Jurkat, Clone E6-1 (cell line): ENCODE measurements at regions not wholly inside any gene's neighbourhood (a gene's known extent, or its start where the extent isn't known, plus 50 kb on each side); places are given as distances from the start of the nearest gene placed in this dataset.
"Not testable (repeated sequence)": the region's sequence is repeated elsewhere in the genome, so short reads cannot be mapped to it uniquely, and the experiment has no call there.

Experiments used
- DNase-seq: peaks from one replicate; pipeline ENCODE4 v3.0.0-alpha.2; 2011; ENCODE audit warnings: low read depth, low spot score
- H3K4me3 ChIP-seq: 2 replicates; pipeline ENCODE4 v1.5.1; 2011; ENCODE audit warnings: mild to moderate bottlenecking, low read length, control low read depth, moderate library complexity

GRCh38 chr4:4046686-4047085 is 180.0 kb downstream of the OTOP1 start:
- not testable (repeated sequence) for DNase-seq, H3K4me3 ChIP-seq

- DNase-seq, H3K4me3 ChIP-seq: not testable (repeated sequence)
These were observed 179.5 kb downstream of the OTOP1 start for GRCh38 chr4:4047202-4047601.

GRCh38 chr4:4048227-4048626 is 178.5 kb downstream of the OTOP1 start:
- DNase-seq, H3K4me3 ChIP-seq: not testable (repeated sequence)

DNA sequence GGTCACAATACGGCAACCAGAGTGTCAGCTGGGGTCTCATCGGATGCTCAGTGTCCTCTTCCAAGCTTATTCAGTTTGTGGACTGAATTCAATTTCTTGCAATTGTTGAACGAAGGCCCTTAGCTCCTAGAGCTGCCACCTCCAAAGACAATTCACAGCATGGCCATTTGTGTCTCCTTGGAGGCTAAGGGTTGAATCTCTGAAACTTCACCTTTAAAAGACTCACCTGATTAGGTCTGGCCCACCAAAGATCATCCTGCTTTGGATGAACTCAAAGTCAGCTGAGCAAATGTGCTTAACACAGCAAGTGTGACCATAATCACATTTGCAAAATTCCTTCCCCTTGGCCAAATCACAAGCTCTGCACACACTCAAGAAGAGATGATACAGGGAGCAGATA is 175.9 kb downstream of the OTOP1 start:
- H3K4me3 ChIP-seq, DNase-seq: not testable (repeated sequence)

GRCh38 chr4:4052933-4053332 is 173.8 kb downstream of the OTOP1 start:
- DNase-seq, H3K4me3 ChIP-seq: not testable (repeated sequence)

DNA sequence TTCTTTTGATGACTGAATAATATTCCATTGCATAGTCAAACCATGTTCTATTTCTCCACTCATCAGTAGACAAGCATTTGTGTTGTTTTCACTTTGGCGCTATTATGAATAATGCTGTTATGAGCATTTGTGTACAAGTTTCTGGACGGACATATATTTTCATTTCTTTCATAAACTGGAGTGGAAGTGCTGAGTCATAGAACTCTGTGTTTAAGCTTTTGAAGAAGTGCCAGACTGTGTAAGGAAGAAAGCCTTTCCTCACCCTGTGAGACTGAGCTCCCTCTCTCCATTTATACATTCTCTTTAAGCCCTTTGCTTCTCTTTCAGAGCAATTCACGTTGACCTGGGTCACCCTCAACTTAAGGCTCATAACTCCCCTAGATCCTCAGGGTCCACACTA is 169.5 kb downstream of the OTOP1 start:
- H3K4me3 ChIP-seq, DNase-seq: not testable (repeated sequence)

DNA sequence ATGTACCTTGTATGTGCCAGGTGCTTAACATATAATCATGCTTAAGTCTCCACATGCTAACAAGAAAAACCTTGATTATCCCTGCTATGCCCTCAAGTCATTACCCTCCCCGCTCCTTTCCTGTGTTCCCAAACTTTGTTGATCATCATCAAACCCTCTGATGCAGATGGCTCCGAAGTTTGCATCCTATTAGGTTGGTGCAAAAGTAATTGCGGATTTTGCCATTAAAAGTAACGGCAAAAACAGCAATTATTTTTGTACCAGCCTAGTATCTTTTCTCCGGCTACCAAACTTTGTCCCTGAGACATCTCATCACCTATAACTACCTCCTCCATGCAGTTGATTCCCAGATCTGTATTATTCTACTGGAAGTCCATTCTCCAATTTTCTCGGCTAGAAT is 142.6 kb downstream of the OTOP1 start:
- not testable (repeated sequence) for DNase-seq, H3K4me3 ChIP-seq

DNA sequence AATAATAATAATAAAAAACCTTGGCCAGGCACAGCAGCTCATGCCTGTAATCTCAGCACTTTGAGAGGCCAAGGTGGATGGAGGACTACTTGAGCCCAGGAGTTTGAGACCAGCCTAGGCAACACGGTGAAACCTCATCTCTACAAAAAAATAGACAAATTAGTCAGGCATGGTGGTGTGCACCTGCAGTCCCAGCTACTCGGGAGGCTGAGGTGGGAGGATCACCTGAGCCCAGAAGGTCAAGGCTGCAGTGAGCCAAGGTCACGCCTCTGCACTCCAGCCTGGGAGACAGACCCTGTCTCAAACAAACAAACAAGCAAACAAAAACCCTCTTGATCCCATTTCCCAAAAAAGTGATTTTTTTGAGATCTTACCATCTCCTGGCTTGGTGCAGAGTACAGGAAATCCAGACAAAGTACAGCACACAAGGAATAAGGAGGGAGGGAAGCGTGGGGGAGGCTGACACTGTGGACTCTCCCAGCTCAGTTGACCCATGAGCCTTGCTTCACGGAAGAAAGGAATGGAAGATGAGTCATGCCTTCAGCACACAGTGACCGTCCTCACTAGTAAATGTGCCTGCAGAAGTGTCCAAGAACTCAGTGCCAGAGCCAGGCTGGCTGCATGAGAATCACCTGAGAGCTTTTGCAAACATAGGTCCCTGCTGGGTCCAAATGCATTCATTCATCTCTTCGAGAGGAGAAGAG is 136.9 kb downstream of the OTOP1 start:
- H3K4me3 ChIP-seq, DNase-seq: not testable (repeated sequence)

DNA sequence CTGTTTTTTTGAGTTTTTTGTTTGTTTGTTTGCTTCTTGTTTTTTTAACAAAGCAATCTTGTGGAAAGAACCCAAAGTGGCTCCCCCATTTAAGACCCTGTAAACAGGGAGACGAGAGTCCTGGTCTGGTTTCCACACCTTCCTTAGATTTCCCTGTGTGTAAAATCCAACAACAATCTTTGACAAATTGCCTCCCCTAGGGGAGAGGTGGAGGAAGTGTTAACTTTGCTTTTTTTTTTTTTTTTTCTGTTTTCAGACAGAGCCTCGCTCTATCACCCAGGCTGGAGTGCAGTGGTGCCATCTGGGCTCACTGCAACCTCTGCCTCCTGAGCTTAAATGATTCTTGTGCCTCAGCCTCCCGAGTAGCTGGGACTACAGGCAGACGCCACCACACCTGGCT is 136.0 kb downstream of the OTOP1 start:
- H3K4me3 ChIP-seq, DNase-seq: not testable (repeated sequence)

DNA sequence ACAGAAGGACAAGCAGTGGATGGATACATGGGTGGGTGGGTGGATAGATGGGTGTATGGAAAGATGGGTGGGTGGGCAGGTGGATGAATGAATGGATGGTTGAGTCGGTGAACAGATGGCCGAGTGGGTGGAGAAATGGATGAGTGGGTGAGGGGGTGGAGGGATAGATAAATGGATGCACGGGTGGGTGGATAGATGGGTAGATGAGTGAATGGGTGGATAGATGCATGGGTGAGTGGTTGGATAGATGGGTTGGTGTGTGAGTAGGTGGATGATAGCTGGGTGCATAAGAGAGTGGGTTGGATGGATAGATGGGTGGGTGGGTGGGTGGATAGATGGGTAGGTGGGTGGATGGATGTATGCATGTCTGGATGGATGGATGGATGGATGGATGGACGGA is 134.6 kb downstream of the OTOP1 start:
- H3K4me3 ChIP-seq, DNase-seq: not testable (repeated sequence)

DNA sequence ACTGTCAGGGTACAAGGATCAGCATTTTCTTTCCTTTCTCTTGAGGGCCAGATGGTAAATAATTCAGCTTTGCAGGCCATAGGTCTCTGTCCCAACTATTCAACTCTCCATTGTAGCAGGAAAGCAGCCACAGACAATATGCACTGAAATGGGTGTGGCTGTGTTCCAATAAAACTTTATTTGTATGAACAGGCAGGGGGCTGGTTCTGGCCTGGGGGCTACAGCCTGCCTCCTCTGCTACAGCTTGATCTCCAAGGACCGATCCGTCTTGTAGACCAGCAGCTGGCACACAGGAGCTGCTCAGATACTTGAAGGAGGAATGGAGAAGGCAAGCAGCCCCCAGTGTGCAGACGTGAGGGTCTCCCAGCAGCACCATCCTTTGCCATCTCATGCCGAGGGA is 127.1 kb downstream of the OTOP1 start:
- not testable (repeated sequence) for DNase-seq, H3K4me3 ChIP-seq

GRCh38 chr4:4106923-4107322 is 119.8 kb downstream of the OTOP1 start:
- not testable (repeated sequence) for DNase-seq
- H3K4me3 ChIP-seq: peak overlapping the region; percentile 49

DNA sequence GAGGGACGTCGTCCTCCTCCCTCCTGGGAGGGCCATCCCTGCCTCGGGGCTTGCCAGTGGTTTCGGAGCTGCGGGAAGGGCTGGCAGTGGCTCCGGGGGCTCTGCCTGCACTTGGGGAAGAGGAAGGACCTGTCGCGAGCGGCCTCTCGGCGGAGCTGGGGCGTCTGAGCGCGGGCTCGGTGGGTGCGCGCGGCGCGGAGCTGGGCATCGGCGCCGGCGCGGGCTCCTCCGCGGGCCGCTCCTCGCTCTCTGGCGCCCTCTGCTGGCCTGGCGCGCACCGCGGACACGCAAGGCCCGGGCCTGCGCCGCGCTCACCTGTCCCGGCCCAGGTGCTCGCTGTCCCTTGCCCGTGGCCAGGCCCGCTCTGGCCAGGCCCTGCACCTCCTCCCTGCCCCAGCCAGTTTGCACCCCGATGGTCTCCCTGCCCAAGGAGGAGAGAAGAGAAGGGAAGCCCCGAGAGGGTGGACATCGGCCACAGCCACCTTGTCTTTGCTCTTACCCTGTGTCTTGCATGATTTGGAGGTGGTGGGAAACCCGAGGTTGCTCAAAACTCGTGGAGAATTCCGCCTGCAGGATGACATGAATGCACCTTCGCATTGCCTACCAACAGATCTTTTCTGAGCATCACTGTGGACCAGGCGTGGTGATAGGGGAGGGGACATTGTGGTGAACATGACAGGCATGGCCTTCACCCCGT is 119.2 kb downstream of the OTOP1 start:
- peak; percentile 15 for DNase-seq
- H3K4me3 ChIP-seq: peak overlapping the region; percentile 49

DNA sequence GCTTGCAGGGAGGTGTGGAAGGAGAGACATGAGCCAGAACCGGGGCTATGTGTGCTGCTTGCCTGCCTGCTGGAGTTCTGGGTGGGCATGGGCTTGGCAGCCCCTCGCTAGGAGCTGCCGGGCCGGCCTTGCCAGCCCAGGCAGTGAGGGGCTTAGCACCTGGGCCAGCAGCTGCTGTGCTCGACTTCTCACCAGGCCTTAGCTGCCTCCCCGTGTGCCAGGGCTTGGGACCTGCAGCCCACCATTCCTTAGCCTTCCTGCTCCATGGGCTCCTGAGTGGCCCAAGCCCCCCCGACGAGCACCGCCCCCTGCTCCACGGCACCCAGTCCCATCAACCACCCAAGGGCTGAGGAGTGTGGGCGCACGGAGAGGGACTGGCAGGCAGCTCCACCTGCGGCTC is 111.3 kb downstream of the OTOP1 start:
- DNase-seq, H3K4me3 ChIP-seq: not testable (repeated sequence)

- not testable (repeated sequence) for H3K4me3 ChIP-seq
- peak; percentile 57 for DNase-seq
These were observed 109.8 kb downstream of the OTOP1 start for GRCh38 chr4:4116901-4117300.

- not testable (repeated sequence) for H3K4me3 ChIP-seq, DNase-seq
These were observed 92.4 kb downstream of the OTOP1 start for GRCh38 chr4:4134368-4134767.

DNA sequence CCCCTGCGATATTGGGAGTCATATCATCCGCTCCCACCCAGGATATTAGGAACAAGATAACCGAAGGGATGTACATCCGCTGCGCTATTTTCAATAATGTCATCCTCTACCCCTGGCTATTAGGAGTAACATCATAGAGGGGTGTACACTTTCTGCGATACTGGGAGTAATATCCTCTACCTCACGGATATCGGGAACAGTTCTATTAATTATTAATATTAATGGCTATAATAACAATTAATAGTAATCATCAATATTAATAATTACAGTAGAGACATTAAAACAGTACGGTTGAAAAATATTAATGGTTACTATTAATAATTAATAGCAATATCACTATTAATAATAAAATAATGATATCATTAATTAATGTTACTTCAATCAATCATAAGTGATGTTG is 90.1 kb downstream of the OTOP1 start:
- H3K4me3 ChIP-seq, DNase-seq: not testable (repeated sequence)
